Activated CD4-positive, alpha-beta T cell treated with anti-CD3 and anti-CD28 coated beads, Interleukin-2, amount 10 ng/mL, durations not matched to agents 7 days and 5 days (primary cell): ENCODE measurements at regions not wholly inside any gene's neighbourhood (a gene's known extent, or its start where the extent isn't known, plus 50 kb on each side); places are given as distances from the start of the nearest gene placed in this dataset.
"Not testable (repeated sequence)": the region's sequence is repeated elsewhere in the genome, so short reads cannot be mapped to it uniquely, and the experiment has no call there.

Source experiments
- CTCF ChIA-PET: fragments of 350-600 bp; sonication (Branson Sonifier 250); formaldehyde crosslinking; loops from one replicate; lab custom pipeline; 2021; ENCODE audit warnings: antibody characterized with exemption; lab: Charles Lee
- POLR2A ChIA-PET: fragments of 350-600 bp; sonication (Branson Sonifier 250); formaldehyde crosslinking; loops from one replicate; lab custom pipeline; 2021; ENCODE audit warnings: antibody characterized with exemption; lab: Charles Lee
- DNase-seq: peaks from one replicate; pipeline ENCODE4 v3.0.0-alpha.2; 2020
- H3K27ac Mint-ChIP-seq: one replicate; pipeline ENCODE4 v1.8.0; 2021; ENCODE audit warnings: mild to moderate bottlenecking, moderate library complexity, mixed read lengths
- H3K27me3 Mint-ChIP-seq: one replicate; pipeline ENCODE4 v1.8.0; 2021; ENCODE audit warnings: mixed read lengths
- H3K36me3 Mint-ChIP-seq: one replicate; pipeline ENCODE4 v1.8.0; 2021; ENCODE audit warnings: low read depth, mixed read lengths
- H3K4me1 Mint-ChIP-seq: one replicate; pipeline ENCODE4 v1.8.0; 2021; ENCODE audit warnings: mixed read lengths
- H3K4me3 Mint-ChIP-seq: one replicate; pipeline ENCODE4 v1.8.0; 2021; ENCODE audit warnings: mild to moderate bottlenecking, moderate library complexity, mixed read lengths
- H3K9me3 Mint-ChIP-seq: one replicate; pipeline ENCODE4 v1.8.0; 2021; ENCODE audit warnings: mixed read lengths

DNA sequence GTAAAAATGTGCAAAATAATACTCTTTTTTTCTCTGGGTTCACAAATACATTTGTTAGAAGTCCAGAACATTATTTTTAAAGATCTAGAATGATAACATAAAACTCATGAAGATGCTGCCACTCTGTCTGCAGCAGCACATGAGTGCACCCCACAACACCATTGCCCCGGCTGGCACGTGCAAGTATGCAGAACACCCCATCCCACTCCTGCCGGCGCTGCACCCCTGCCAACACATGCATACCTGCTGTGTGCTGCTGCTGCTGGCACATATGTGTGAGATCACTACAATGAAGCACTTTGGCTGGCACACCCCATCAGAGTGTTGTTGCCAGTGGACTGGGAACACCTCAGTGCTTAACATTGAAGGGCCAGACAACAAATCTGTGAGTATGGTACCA, 129.1 kb downstream of the CCT8L2 start:
- H3K9me3 Mint-ChIP-seq, H3K27ac Mint-ChIP-seq, H3K36me3 Mint-ChIP-seq, H3K27me3 Mint-ChIP-seq, POLR2A ChIA-PET, H3K4me3 Mint-ChIP-seq, H3K4me1 Mint-ChIP-seq, CTCF ChIA-PET, DNase-seq: not testable (repeated sequence)

DNA sequence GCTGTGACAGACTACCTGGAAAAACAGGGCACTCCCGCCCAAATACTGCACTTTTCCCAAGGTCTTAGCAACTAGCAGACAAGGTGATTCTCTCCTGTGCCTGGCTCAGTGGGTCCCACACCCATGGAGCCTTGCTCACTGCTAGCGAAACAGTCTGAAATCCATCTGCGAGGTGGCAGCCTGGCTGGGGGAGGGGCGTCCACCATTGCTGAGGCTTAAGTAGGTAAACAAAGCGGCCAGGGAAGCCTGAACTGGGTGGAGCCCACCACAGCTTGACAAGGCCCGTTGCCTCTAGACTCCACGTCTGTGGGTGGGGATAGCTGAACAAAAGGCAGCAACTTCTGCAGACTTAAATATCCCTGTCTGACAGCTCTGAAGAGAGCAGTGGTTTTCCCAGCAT, 145.2 kb downstream of the CCT8L2 start:
- H3K36me3 Mint-ChIP-seq, H3K4me3 Mint-ChIP-seq, H3K4me1 Mint-ChIP-seq, H3K27me3 Mint-ChIP-seq, DNase-seq, POLR2A ChIA-PET, CTCF ChIA-PET, H3K9me3 Mint-ChIP-seq, H3K27ac Mint-ChIP-seq: not testable (repeated sequence)

DNA sequence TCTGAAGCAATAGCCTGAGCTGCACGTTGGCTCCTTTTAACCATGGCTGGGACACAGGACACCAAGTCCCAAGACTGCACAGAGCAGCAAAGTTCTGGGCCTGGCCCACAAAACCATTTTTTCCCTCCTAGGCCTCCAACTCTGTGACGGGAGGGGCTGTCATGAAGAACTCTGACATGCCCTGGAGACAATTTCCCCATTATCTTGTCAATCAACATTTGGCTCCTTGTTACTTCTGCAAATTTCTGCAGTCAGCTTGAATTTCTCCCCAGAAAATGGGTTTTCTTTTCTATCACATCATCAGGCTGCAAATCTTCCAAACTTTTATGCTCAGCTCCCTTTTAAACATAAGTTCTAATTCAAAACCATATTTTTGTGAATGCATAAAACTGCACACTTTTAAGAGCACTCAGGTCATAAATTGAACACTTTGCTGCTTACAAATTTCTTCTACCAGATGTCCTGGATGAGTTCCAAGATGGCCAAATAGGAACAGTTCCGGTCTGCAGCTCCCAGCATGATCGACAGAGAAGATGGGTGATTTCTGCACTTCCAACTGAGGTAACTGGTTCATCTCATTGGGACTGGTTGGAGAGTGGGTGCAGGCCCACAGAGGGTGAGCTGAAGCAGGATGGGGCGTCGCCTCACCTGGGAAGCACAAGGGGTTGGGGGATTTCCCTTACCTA, 145.7 kb downstream of the CCT8L2 start:
- H3K4me1 Mint-ChIP-seq, CTCF ChIA-PET, DNase-seq, H3K9me3 Mint-ChIP-seq, H3K27me3 Mint-ChIP-seq, H3K27ac Mint-ChIP-seq, H3K4me3 Mint-ChIP-seq, POLR2A ChIA-PET, H3K36me3 Mint-ChIP-seq: not testable (repeated sequence)

DNA sequence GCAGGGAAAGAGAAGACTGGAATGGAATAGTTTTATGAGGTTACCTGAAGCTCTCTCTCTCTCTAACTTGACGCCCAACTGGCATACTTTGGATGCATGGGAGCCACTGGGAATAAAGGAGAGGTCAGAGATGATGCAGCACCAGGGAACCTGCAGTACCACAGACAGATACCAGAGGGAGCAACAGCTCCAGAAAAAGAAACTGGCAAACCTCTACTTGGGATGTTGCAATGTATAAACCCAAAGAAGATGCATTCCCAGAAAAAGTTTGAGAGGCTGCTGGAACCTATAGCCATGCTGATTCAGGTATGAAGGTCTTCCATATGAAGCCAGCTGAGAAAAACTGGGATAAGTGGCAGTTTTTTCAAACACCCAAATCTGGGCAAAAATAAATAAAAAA, 151.6 kb downstream of the CCT8L2 start:
- H3K9me3 Mint-ChIP-seq, POLR2A ChIA-PET, H3K4me3 Mint-ChIP-seq, CTCF ChIA-PET, H3K27ac Mint-ChIP-seq, DNase-seq, H3K27me3 Mint-ChIP-seq, H3K36me3 Mint-ChIP-seq, H3K4me1 Mint-ChIP-seq: not testable (repeated sequence)

DNA sequence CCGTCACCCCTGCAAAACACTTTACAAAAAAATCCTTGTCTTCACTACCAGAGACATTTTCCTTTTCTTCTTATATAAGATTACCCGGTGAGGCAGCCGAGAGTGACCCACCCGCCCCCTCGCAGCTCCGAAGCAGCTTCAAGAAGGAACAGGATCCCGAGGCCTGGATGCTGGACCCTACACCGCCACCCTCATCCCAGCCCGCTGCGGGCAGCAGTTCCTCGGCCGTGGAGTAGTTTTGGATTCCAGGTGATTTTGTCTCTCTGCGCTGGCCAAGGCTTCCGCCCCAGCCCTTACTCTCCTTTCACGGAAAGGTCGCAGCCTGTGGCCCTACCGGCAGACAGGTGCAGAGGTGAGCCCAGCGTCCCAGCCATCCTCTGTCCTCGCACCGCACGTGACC, 169.1 kb downstream of the CCT8L2 start:
- H3K4me1 Mint-ChIP-seq, H3K27me3 Mint-ChIP-seq, CTCF ChIA-PET, H3K27ac Mint-ChIP-seq, H3K4me3 Mint-ChIP-seq, H3K36me3 Mint-ChIP-seq, DNase-seq, POLR2A ChIA-PET, H3K9me3 Mint-ChIP-seq: not testable (repeated sequence)

DNA sequence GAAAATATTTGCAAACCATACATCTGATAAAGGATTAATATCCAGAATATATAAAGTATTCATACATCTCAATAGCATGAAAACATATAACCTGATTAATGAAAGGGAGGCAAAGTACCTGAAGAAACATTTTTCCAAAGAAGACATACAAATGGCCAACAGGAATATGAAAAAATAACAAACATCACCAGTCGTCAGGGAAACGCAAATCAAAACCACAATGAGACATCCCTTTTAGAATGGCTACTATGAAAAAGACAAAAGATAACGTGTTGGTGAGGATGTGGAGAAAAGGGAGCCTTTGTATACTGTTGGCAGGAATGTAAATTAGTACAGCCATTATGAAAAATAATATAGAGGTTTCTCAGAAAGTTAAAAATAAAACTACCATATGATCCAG, 175.1 kb downstream of the CCT8L2 start:
- H3K27me3 Mint-ChIP-seq, H3K4me1 Mint-ChIP-seq, H3K27ac Mint-ChIP-seq, H3K9me3 Mint-ChIP-seq, CTCF ChIA-PET, DNase-seq, H3K4me3 Mint-ChIP-seq, H3K36me3 Mint-ChIP-seq, POLR2A ChIA-PET: not testable (repeated sequence)

DNA sequence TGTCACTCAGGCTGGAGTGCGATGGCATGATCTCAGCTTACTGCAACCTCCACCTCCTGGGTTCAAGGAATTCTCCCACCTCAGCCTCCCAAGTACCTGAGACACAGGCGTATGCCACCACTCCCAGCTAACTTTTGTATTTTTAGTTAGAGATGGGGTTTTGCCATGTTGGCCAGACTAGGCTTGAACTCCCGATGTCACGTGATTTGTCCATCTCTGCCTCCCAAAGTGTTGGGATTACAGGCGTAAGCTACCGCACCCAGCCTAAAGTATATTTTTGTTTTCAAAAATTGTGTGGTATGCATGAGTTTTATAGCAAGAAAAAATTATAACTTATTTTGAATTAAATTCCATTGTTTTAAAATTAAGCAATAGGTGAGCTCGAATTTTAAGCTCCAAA, 188.0 kb downstream of the CCT8L2 start:
- H3K27me3 Mint-ChIP-seq, H3K27ac Mint-ChIP-seq, POLR2A ChIA-PET, H3K36me3 Mint-ChIP-seq, CTCF ChIA-PET, H3K4me3 Mint-ChIP-seq, DNase-seq, H3K4me1 Mint-ChIP-seq: not testable (repeated sequence)
- peaks cover 14% of the 10 kb centered on the region for H3K9me3 Mint-ChIP-seq

DNA sequence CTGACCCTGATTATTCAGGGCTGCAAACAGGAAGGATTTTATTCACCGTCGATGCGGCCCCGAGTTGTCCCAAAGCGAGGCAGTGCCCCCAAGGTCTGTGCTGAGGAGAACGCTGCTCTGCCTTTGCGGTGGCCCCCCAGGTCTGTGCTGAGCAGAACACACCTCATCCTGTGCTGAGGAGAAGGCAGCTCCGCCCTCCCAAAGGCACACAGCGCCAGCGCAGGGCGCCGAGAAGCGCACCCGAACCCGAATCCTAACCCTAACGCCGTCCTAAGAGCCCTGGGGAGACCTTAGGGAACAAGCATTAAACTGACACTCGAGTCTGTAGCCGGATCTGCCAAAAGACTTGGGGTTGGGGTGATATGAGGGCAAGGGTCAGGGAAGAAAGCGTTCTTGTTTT, 188.9 kb downstream of the CCT8L2 start:
- DNase-seq, H3K27me3 Mint-ChIP-seq, H3K4me3 Mint-ChIP-seq, H3K36me3 Mint-ChIP-seq, CTCF ChIA-PET, POLR2A ChIA-PET, H3K27ac Mint-ChIP-seq, H3K4me1 Mint-ChIP-seq: not testable (repeated sequence)
- H3K9me3 Mint-ChIP-seq = peaks cover 15% of the 10 kb centered on the region

DNA sequence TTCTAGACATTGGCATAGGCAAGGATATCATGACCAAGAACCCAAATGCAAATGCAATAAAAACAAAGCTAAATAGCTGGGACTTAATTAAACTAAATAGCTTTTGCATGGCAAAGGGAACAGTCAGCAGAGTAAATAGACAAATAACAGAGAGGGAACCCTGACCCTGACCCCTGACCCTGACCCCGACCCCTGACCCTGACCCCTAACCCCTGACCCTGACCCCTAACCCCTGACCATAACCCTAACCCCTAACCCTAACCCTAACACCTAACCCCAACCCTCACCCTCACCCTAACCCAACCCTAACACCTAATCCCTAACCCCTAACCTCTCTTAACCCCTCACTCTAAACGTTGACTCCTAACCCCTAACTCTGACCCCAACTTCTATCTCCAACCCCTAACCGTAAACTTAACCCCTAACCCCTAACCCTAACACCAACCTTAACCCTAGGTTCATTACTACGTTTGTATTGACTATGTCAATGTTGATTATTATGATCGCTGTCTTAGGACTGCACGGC, 189.7 kb downstream of the CCT8L2 start:
- DNase-seq, H3K27ac Mint-ChIP-seq, H3K27me3 Mint-ChIP-seq, CTCF ChIA-PET, POLR2A ChIA-PET, H3K4me3 Mint-ChIP-seq, H3K4me1 Mint-ChIP-seq, H3K36me3 Mint-ChIP-seq: not testable (repeated sequence)
- H3K9me3 Mint-ChIP-seq = peaks cover 17% of the 10 kb centered on the region

DNA sequence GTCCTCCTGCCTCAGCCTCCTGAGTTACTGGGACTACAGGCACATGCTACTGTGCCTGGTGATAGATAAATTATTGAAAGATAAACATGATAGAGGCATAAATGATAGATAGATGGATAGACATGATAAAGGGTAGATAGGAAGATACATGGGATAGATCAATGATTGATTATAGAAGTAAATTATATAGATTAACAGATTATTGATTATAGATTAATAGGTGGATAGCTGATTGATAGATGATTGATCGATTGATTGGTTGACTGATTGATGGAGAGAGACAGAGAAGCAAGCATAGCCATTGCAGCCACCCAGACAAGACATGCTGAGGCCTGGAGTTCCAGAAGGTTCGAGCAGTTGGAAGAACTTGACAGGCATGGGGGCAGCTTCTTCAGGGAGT, 199.1 kb downstream of the CCT8L2 start:
- H3K27me3 Mint-ChIP-seq, CTCF ChIA-PET, DNase-seq, H3K4me3 Mint-ChIP-seq, POLR2A ChIA-PET, H3K27ac Mint-ChIP-seq, H3K4me1 Mint-ChIP-seq, H3K36me3 Mint-ChIP-seq: not testable (repeated sequence)
- H3K9me3 Mint-ChIP-seq = peaks cover 15% of the 10 kb centered on the region

DNA sequence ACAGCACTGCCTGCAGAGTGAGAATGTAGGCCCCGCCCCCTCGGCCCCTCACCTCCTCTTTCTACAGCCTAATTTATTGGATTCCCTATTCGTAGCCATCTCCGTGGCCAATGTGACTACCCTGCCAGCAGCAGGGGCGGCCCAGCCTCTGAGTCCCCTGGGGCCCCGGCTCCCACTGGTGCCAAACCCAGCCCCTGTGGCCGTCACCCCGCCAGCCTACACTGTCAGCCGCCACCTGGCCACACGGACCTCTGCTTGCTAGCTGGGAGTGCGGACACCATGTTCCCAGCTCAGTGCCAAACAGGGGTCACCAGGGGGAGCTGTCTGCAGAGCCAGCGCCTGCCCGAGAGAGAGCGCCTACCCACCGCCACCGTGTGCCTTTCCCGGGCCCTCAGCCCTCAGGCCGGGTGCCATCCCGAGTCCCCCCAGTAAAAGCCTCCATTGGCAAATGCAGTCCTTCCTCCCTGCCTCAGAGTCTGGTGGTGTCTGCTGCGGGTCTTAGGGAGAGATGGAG, 201.1 kb downstream of the CCT8L2 start:
- H3K9me3 Mint-ChIP-seq, H3K36me3 Mint-ChIP-seq, DNase-seq, POLR2A ChIA-PET, H3K27me3 Mint-ChIP-seq, H3K27ac Mint-ChIP-seq, CTCF ChIA-PET, H3K4me1 Mint-ChIP-seq, H3K4me3 Mint-ChIP-seq: not testable (repeated sequence)

DNA sequence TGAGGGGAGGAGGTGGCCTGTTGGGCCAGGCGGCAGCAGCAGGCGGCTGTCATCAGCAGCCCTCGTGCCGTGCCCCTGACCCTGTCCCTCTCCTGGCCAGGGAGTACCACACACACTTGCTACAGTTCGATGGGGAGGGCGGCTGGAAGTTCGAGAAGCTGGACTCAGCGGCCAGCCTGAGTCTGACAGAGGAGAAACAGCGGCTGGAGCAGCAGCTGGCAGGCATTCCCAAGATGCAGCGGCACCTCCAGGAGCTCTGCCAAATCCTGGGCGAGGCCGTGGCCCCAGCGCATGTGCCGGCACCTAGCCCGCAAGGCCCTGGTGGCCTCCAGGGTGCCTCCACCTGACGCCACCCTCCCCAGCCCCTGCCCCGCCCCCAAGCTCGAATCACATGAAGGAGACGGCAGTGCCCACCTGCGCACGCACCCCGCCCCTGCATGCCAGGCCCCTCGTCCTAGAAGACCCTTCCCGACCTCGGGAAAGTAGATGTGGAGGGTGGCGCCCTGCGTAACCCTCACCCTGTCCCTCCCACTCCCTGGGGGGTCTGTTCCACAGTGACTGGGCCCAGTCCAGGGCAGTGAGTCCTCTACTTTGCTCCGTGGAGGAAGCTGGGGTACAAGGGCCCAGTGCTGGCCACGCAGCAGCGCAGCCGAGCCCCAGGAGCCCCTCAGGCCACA, 201.9 kb downstream of the CCT8L2 start:
- H3K9me3 Mint-ChIP-seq = not testable (repeated sequence)
- H3K27me3 Mint-ChIP-seq = peaks cover 15% of the 10 kb centered on the region

DNA sequence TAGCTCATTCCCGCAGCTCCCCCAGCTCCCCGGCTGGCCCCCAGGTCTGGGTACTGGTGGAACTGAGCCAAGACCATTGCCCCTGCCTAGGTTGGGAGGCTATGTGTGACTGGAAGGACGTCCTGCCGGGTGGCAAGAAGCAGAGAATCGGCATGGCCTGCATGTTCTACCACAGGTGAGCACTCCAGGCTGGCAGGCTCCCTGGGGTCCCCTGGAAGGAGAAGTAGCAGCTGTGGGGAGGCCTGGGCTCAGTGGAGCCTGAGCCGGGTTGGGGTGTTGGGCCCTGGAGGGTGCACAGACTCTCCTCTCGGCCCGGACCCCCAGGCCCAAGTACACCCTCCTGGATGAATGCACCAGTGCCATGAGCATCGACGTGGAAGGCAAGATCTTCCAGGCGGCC, 202.6 kb downstream of the CCT8L2 start:
- H3K36me3 Mint-ChIP-seq, H3K27ac Mint-ChIP-seq, H3K9me3 Mint-ChIP-seq, H3K4me3 Mint-ChIP-seq, POLR2A ChIA-PET, H3K4me1 Mint-ChIP-seq, CTCF ChIA-PET, DNase-seq: not testable (repeated sequence)
- H3K27me3 Mint-ChIP-seq = peaks cover 15% of the 10 kb centered on the region

More for the DNA sequence above, 201.9 kb downstream of the CCT8L2 start:
- CTCF ChIA-PET, H3K4me3 Mint-ChIP-seq, H3K36me3 Mint-ChIP-seq, H3K27ac Mint-ChIP-seq, DNase-seq, POLR2A ChIA-PET, H3K4me1 Mint-ChIP-seq: not testable (repeated sequence)
